Muscle layer of colon (tissue), 2 donors: ENCODE measurements at regions not wholly inside any gene's neighbourhood (a gene's known extent, or its start where the extent isn't known, plus 50 kb on each side); places are given as distances from the start of the nearest gene placed in this dataset.
"Not testable (repeated sequence)": the region's sequence is repeated elsewhere in the genome, so short reads cannot be mapped to it uniquely, and the experiment has no call there.

Experiments used
- H3K27ac ChIP-seq: one replicate; pipeline ENCODE4 v1.7.0; 2013; ENCODE audit warnings: low read depth, mild to moderate bottlenecking, low read length, moderate library complexity
- H3K27me3 ChIP-seq, 2 donors: one replicate each; pipeline ENCODE4 v1.7.0; 2013; ENCODE audit warnings: low read length in 2 of 2, mild to moderate bottlenecking in 2 of 2; ENCODE audit not compliant: insufficient read depth in 2 of 2, control insufficient read depth in 1 of 2
- H3K36me3 ChIP-seq: one replicate; pipeline ENCODE4 v1.7.0; 2013; ENCODE audit warnings: mild to moderate bottlenecking, low read length; ENCODE audit not compliant: insufficient read depth
- H3K4me1 ChIP-seq: one replicate; pipeline ENCODE4 v1.7.0; 2013; ENCODE audit warnings: mild to moderate bottlenecking, low read length; ENCODE audit not compliant: insufficient read depth
- H3K4me3 ChIP-seq, 2 donors: one replicate each; pipeline ENCODE4 v1.7.0; 2013; ENCODE audit warnings: low read length in 2 of 2, low read depth in 1 of 2, mild to moderate bottlenecking in 1 of 2, moderate library complexity in 1 of 2
- H3K9ac ChIP-seq: one replicate; pipeline ENCODE4 v1.7.0; 2013; ENCODE audit warnings: low read length
- H3K9me3 ChIP-seq: one replicate; pipeline ENCODE4 v1.7.0; 2013; ENCODE audit warnings: mild to moderate bottlenecking, low read length
- donor health status: abdominal sarcoma.
- donor health status: Adenocarcinoma of cecum.

- Histone ChIP-seq H3K9ac (no peak overlapping the region), H3K27ac (no peak overlapping the region), H3K9me3 (no peaks in the 10 kb centered on the region), H3K4me1 (no peaks in the 10 kb centered on the region), H3K27me3 (no peaks in the 10 kb centered on the region), H3K4me3 (no peak overlapping the region), H3K36me3 (no peaks in the 10 kb centered on the region)
Measured at GRCh38 chr20:23299673-23300050, 50.9 kb upstream of the NXT1 start.

- no peak overlapping the region for H3K9ac ChIP-seq
- H3K27me3 ChIP-seq, result no peaks in the 10 kb centered on the region
- peaks cover 1% of the 10 kb centered on the region for H3K4me1 ChIP-seq
- H3K9me3 ChIP-seq, result no peaks in the 10 kb centered on the region
- H3K36me3 ChIP-seq, result no peaks in the 10 kb centered on the region
- no peak overlapping the region for H3K27ac ChIP-seq
- no peak overlapping the region for H3K4me3 ChIP-seq
Measured at GRCh38 chr20:23298926-23299672, 51.5 kb upstream of the NXT1 start.

DNA sequence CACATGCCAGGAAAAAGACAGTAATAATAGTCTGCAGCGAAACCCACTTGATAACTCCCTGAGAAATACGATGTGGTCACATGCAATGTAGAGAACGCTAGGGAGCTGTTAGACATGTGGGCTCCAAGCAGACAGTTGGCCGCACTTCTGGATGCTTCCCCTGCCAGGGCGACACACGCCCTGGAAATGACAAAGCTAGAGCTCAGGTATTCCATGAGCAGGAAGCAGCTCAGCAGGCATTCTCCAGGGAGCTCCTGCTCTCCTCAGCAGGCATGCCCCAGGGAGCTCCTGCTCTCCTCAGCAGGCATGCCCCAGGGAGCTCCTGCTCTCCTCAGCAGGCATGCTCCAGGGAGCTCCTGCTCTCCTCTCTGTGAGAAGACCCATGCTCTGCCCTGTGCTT, 52.4 kb upstream of the NXT1 start:
- Histone ChIP-seq H3K4me1 (peaks cover 7% of the 10 kb centered on the region), H3K4me3 (no peak overlapping the region), H3K9me3 (no peaks in the 10 kb centered on the region), H3K9ac (no peak overlapping the region), H3K27me3 (no peaks in the 10 kb centered on the region), H3K27ac (no peak overlapping the region), H3K36me3 (no peaks in the 10 kb centered on the region)

- Histone ChIP-seq H3K4me3 (no peak overlapping the region), H3K4me1 (peaks cover 7% of the 10 kb centered on the region), H3K9me3 (no peaks in the 10 kb centered on the region), H3K27ac (no peak overlapping the region), H3K36me3 (no peaks in the 10 kb centered on the region), H3K27me3 (no peaks in the 10 kb centered on the region), H3K9ac (no peak overlapping the region)
Measured at GRCh38 chr20:23296841-23297701, 53.5 kb upstream of the NXT1 start.

- no peak overlapping the region for H3K27ac ChIP-seq
- no peaks in the 10 kb centered on the region for H3K27me3 ChIP-seq
- no peak overlapping the region for H3K9ac ChIP-seq
- no peak overlapping the region for H3K4me3 ChIP-seq
- no peaks in the 10 kb centered on the region for H3K36me3 ChIP-seq
- no peaks in the 10 kb centered on the region for H3K9me3 ChIP-seq
- peaks cover 7% of the 10 kb centered on the region for H3K4me1 ChIP-seq
Measured at GRCh38 chr20:23295934-23296333, 54.7 kb upstream of the NXT1 start.

DNA sequence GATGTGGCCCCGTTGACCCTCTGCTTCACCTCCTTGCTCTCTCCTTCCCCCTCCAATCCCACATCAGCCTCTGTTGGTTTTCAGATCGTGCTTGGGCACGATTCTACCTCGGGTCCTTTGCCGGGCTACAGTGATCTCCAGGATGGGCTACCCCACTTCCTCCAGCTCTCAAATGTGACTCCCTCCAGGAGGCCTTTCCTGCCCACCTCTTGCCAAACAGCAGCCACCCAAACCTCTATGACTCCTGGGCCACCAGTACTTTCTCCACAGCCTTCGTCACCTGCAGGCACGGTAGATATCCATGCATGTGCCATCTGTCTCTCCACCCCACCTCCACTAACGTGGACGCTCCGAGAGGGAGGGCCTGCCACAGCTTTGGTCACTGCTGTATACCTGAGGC, 55.9 kb upstream of the NXT1 start:
- no peak overlapping the region for H3K9ac ChIP-seq
- H3K27ac ChIP-seq, result no peak overlapping the region
- H3K4me1 ChIP-seq, result peaks cover 7% of the 10 kb centered on the region
- no peaks in the 10 kb centered on the region for H3K9me3 ChIP-seq
- H3K4me3 ChIP-seq, result no peak overlapping the region
- H3K36me3 ChIP-seq, result no peaks in the 10 kb centered on the region
- no peaks in the 10 kb centered on the region for H3K27me3 ChIP-seq

DNA sequence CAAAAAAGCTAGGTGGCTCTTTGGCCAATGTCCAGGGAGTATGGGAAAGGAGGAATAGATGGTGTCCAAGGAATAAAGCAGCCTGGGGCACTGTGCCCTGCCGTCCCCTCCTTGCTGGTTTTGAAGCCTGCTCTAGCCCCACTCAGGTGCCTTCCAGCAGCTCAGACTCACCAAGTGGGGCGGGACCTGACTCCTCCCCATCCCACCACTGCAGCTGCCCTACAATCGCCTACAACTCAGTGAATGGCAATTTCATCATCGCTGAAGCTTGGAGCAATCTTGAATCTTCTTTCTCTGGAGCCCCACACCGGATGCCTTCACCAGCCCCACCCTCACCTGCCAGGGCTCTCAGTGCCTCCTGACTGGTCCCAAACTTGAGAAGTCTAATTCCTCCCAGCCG, 56.4 kb upstream of the NXT1 start:
- Histone ChIP-seq H3K4me1 (peaks cover 7% of the 10 kb centered on the region), H3K9me3 (no peaks in the 10 kb centered on the region), H3K36me3 (no peaks in the 10 kb centered on the region), H3K4me3 (no peak overlapping the region), H3K27me3 (no peaks in the 10 kb centered on the region), H3K27ac (no peak overlapping the region), H3K9ac (no peak overlapping the region)

- Histone ChIP-seq H3K4me3 (no peak overlapping the region), H3K9me3 (no peaks in the 10 kb centered on the region), H3K27me3 (no peaks in the 10 kb centered on the region), H3K36me3 (no peaks in the 10 kb centered on the region), H3K27ac (no peak overlapping the region), H3K4me1 (peaks cover 7% of the 10 kb centered on the region), H3K9ac (no peak overlapping the region)
Measured at GRCh38 chr20:23293689-23294088, 56.9 kb upstream of the NXT1 start.

GRCh38 chr20:23292311-23292710, 58.3 kb upstream of the NXT1 start:
- H3K27ac ChIP-seq, H3K4me1 ChIP-seq, H3K4me3 ChIP-seq, H3K9me3 ChIP-seq, H3K9ac ChIP-seq, H3K36me3 ChIP-seq, H3K27me3 ChIP-seq: not testable (repeated sequence)

DNA sequence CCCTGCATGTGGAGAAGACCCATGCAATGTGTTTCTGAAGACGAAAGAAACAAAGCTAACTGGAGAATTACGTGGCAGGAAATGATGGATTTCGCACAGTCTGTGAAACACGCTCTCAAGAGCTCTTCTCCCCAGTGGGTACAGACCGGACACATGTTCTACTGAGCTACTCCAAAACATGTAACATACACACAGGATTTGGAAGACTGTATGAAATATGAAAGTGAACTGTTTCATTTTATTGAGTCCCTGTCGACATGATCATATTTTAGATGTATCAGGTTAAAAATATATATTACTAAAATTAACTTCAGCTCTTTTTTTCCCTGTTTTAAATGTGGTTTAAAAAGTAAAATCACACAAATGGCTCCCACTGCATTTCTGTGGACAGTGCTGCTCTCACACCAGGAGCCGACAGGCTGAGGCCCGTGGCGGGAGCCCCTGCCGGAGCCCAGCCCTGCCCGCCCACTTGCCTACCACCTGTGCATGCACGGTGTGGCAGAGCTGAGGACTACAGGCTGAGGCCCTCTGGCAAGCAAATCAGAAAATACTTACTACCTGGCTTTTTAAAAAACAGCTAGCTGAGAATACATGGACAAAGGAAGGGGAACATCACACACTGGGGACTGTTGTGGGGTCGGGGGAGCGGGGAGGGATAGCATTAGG, 58.9 kb upstream of the NXT1 start:
- Histone ChIP-seq H3K36me3 (no peaks in the 10 kb centered on the region), H3K9me3 (no peaks in the 10 kb centered on the region), H3K27me3 (no peaks in the 10 kb centered on the region), H3K4me3 (no peak overlapping the region), H3K27ac (no peak overlapping the region), H3K4me1 (peaks cover 7% of the 10 kb centered on the region), H3K9ac (no peak overlapping the region)

GRCh38 chr20:23290761-23291574, 59.6 kb upstream of the NXT1 start:
- Histone ChIP-seq H3K4me3 (no peak overlapping the region), H3K27me3 (no peaks in the 10 kb centered on the region)

More at GRCh38 chr20:23290761-23291574, 59.6 kb upstream of the NXT1 start:
- Histone ChIP-seq H3K27ac (no peak overlapping the region), H3K9me3 (no peaks in the 10 kb centered on the region), H3K9ac (no peak overlapping the region), H3K4me1 (peaks cover 7% of the 10 kb centered on the region), H3K36me3 (no peaks in the 10 kb centered on the region)
